Heart right ventricle (tissue), 16 donors: ENCODE measurements at regions not wholly inside any gene's neighbourhood (a gene's known extent, or its start where the extent isn't known, plus 50 kb on each side); places are given as distances from the start of the nearest gene placed in this dataset.

Source experiments
- ATAC-seq, 8 donors: fragments of 200-7000 bp; cut with Tn5 transposase; one replicate each; pipeline ENCODE4 v1.9.1; 2020; ENCODE audit warnings: mild to moderate bottlenecking in 8 of 8, moderate library complexity in 8 of 8, moderate number of reproducible peaks in 1 of 8
- DNase-seq, 2 donors: peaks; one replicate each; pipeline ENCODE4 v3.0.0-alpha.2; 2020
- H3K27ac ChIP-seq, 10 donors: fragments of 200-600 bp; sonication (generic) in 2 of 10; one replicate each; pipeline versions ENCODE4 v1.5.0 to v1.8.0; 2020 to 2022; ENCODE audit warnings: mild to moderate bottlenecking in 3 of 10
- H3K27me3 ChIP-seq, 7 donors: fragments of 200-600 bp; one replicate each; pipeline ENCODE4 v1.8.0; 2021 to 2022; ENCODE audit warnings: mild to moderate bottlenecking in 2 of 7
- H3K36me3 ChIP-seq, 9 donors: fragments of 200-600 bp; sonication (generic) in 1 of 9; one replicate each; pipeline versions ENCODE4 v1.5.0 to v1.8.0; 2020 to 2022; ENCODE audit warnings: mild to moderate bottlenecking in 2 of 9
- H3K4me1 ChIP-seq, 9 donors: fragments of 200-600 bp; sonication (generic) in 1 of 9; one replicate each; pipeline versions ENCODE4 v1.5.0 to v1.8.0; 2020 to 2022; ENCODE audit warnings: mild to moderate bottlenecking in 4 of 9
- H3K4me3 ChIP-seq, 10 donors: fragments of 200-600 bp; sonication (generic) in 2 of 10; one replicate each; pipeline versions ENCODE4 v1.5.0 to v1.8.0; 2020 to 2022; ENCODE audit warnings: mild to moderate bottlenecking in 7 of 10, moderate library complexity in 2 of 10
- H3K9me3 ChIP-seq, 11 donors: fragments of 200-600 bp in 10 of 11; sonication (generic) in 2 of 11; one replicate each; pipeline versions ENCODE4 v1.5.0 to v1.8.0; 2013 to 2022; ENCODE audit warnings: mild to moderate bottlenecking in 2 of 11, control low read depth in 1 of 11, moderate library complexity in 1 of 11
- WGBS, 2 donors: extraction: QIAGEN DNeasy Blood & Tissue Kit; methylation state at CpG; one replicate each; pipeline ENCODE4 v1.1.7; 2013; ENCODE audit warnings: inconsistent platforms in 1 of 2; 5-methylcytosine and 5-hydroxymethylcytosine counted together
- intact Hi-C, 10 donors: fragments of 100-400 bp; cut with DNase I; formaldehyde crosslinking; loops; one replicate each; pipeline versions ENCODE4 v1.11.1 to v1.14.2; 2022
- TF ChIP-seq, protein P1 (sequence below), 9 donors: fragments of 200-600 bp; sonication (generic) in 2 of 9; IDR thresholded peaks; one replicate each; pipeline versions ENCODE4 v1.5.0 to v1.8.0; 2021 to 2022; ENCODE audit warnings: antibody characterized with exemption in 9 of 9, mild to moderate bottlenecking in 5 of 9, moderate library complexity in 1 of 9
- donor health status: Arrhythmogenic right ventricular cardiomyopathy.
- donor health status: ischemic (EF 13 %, LVEDD 7.1; RV severe dilation, severe dysfunction).
- donor health status: healthy with polysubstance abuse.
- donor health status: DM: no; HTN: yes; CAD: no.
- donor health status: DM: no; HTN: no; CAD: no.
- donor health status: ischemic (EF 25% LVEDD 6.9; RV normal size, moderate dysfunction).
- donor health status: ischemic (EF 25% LVEDD 5.7; RV mildly dilated, moderate dysfunction).
- donor health status: healthy.
- donor health status: DM: yes; HTN: yes; CAD: no.
- donor health status: Ischemic cardiomyopathy.
- donor health status: ischemic (EF 35%, LVEDD 5.7; RV mildly dilated, moderate dysfunction).
- donor health status: nonischemic (EF 11% LVEDD 7.7; RV severe dilation, severe dysfunction).
- donor health status: DM: yes; HTN: yes; CAD: no.
- donor health status: PGD.
- donor health status: ischemic (EF 29% LVEDD 5.4; RV normal size, mild dysfunction).
- donor health status: nonischemic (EF 23%, LVEDD 6.1; RV moderate dilation, normal function).

DNA sequence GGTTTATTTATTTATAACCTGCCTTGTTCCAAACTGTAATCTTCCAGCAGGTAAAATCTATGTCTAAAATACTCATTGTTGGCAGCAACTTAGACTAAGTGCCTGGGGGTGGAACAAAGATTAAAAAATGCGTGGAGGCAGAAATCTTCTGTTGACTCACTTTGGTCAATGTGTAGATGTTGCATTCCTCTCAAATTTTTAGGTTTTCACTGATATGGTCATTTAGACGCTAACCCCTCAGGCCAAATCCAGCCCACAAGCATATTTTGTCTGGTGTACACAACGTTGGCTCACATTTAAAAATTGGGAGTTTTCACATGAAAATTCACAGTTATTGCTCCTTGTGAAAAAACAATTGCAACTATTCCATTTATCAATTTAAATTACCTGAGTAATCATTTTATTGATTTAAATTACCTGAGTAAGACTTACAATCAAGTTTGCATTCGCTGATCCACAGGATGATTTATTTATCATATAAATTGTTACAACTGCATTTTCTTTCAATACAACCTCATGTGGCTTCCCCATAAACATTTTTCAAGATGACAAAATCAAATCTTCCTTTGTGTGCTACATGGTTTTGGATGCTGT, 564.2 kb downstream of the TSN start:
- H3K36me3 ChIP-seq, result no peaks in the 10 kb centered on the region
- 80 to 83% methylated on average over 4 of the region's 4 CpGs for WGBS, 2 donors
- H3K27me3 ChIP-seq, result peaks cover 0 to 7% (median 0%) of the 10 kb centered on the region in 7 donors
- no peaks in the 10 kb centered on the region for H3K4me1 ChIP-seq
- H3K27ac ChIP-seq, result no peak overlapping the region
- peaks cover 0 to 12% (median 0%) of the 10 kb centered on the region in 11 donors for H3K9me3 ChIP-seq
- ATAC-seq (no peak), DNase-seq (no peak)
- intact Hi-C loops, result no loop called here
- TF ChIP-seq, protein P1, sequence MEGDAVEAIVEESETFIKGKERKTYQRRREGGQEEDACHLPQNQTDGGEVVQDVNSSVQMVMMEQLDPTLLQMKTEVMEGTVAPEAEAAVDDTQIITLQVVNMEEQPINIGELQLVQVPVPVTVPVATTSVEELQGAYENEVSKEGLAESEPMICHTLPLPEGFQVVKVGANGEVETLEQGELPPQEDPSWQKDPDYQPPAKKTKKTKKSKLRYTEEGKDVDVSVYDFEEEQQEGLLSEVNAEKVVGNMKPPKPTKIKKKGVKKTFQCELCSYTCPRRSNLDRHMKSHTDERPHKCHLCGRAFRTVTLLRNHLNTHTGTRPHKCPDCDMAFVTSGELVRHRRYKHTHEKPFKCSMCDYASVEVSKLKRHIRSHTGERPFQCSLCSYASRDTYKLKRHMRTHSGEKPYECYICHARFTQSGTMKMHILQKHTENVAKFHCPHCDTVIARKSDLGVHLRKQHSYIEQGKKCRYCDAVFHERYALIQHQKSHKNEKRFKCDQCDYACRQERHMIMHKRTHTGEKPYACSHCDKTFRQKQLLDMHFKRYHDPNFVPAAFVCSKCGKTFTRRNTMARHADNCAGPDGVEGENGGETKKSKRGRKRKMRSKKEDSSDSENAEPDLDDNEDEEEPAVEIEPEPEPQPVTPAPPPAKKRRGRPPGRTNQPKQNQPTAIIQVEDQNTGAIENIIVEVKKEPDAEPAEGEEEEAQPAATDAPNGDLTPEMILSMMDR (IDR thresholded peaks at IDR 0.05), result no peak
- H3K4me3 ChIP-seq, result no peak overlapping the region

DNA sequence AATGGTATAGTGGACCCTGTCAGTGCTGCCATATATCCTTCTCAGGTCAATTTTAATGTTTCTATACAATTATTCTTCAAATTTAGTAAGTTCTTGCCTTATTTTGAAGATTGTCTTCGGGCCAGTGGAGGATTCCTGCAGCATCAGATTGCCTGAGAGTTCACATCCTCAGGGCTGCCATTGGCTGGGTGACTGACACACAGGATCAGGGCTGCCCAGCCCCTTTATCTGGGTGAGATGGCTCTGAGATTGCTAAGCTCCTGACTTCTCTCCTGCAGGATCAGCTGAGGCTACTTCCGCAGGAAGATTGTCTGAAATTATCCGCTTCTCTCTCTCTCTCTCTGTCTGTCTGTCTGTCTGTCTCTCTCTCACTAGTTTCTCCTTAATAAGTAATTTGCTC, 567.4 kb downstream of the TSN start:
- TF ChIP-seq, protein P1 (IDR thresholded peaks at IDR 0.05), result no peak
- H3K4me1 ChIP-seq, result no peaks in the 10 kb centered on the region
- H3K27ac ChIP-seq, result no peak overlapping the region
- peaks cover 0 to 12% (median 0%) of the 10 kb centered on the region in 11 donors for H3K9me3 ChIP-seq
- H3K36me3 ChIP-seq, result no peaks in the 10 kb centered on the region
- intact Hi-C loops, result no loop called here
- DNase-seq (no peak), ATAC-seq (no peak)
- no peak overlapping the region for H3K4me3 ChIP-seq
- WGBS, 2 donors, result 81 to 86% methylated on average over 3 of the region's 3 CpGs
- H3K27me3 ChIP-seq, result peaks cover 0 to 13% (median 0%) of the 10 kb centered on the region in 7 donors

DNA sequence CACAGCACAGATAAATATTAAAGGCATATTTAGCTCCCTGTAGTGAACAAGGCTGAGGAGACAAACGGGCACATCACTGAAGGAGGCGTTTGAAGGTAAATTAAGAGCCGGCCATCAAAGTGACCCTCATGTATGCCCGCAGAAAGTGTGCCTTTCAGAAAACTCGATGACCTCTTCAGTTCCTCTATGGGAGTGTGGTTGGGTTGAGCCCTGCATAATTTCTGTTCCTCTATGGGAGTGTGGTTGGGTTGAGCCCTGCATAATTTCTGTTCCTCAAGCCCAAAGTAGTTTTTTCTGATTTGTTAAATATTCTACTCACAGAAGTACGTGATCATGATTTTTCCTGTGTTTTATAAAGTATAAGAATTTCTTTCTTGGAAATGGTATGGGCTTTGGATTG, 568.5 kb downstream of the TSN start:
- TF ChIP-seq, protein P1 (IDR thresholded peaks at IDR 0.05), result no peak
- intact Hi-C loops, result no loop called here
- Histone ChIP-seq H3K4me3 (no peak overlapping the region), H3K27ac (no peak overlapping the region), H3K36me3 (no peaks in the 10 kb centered on the region), H3K4me1 (no peaks in the 10 kb centered on the region), H3K27me3 (peaks cover 0 to 13% (median 0%) of the 10 kb centered on the region in 7 donors), H3K9me3 (peaks cover 0 to 12% (median 0%) of the 10 kb centered on the region in 11 donors)
- DNase-seq, result no peak
- WGBS, 2 donors, result 85 to 88% methylated on average over 6 of the region's 6 CpGs
- ATAC-seq, result no peak

DNA sequence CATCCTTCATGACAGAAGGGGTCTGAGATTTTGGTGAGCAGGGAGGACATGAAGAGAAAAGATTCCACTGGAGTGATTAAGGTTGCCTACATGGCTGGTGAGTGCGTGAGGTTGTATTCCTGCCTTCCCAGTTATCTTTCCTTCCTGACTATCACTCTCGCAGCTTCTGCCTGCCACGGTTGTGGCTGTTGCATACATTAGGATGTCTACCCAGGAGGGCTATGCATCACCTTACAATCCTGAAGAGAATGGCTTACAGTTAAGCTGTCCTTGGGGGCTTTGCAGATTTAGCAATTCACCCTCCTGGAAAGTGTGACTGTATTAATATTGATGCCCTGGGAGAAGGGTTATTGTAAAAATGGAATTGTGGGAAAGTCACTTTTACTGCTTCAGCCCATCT, 571.0 kb downstream of the TSN start:
- Histone ChIP-seq H3K4me1 (no peaks in the 10 kb centered on the region), H3K27ac (no peak overlapping the region), H3K36me3 (no peaks in the 10 kb centered on the region), H3K9me3 (no peaks in the 10 kb centered on the region), H3K4me3 (no peak overlapping the region), H3K27me3 (peaks cover 0 to 13% (median 0%) of the 10 kb centered on the region in 7 donors)
- intact Hi-C loops, result no loop called here
- TF ChIP-seq, protein P1 (IDR thresholded peaks at IDR 0.05), result no peak
- DNase-seq (no peak), ATAC-seq (no peak)
- 30 to 34% methylated on average over 3 of the region's 3 CpGs for WGBS, 2 donors
